HepG2 (cell line): ENCODE measurements at regions not wholly inside any gene's neighbourhood (a gene's known extent, or its start where the extent isn't known, plus 50 kb on each side); places are given as distances from the start of the nearest gene placed in this dataset.

Experiments
- ARHGAP35 ChIP-seq: sonication (generic); formaldehyde crosslinking; IDR thresholded peaks from 2 replicates; pipeline ENCODE4 v1.9.0; 2022; ENCODE audit warnings: mild to moderate bottlenecking, inconsistent platforms, moderate library complexity, missing genetic modification reagents, borderline replicate concordance
- ERF ChIP-seq: IDR thresholded peaks from 2 replicates; pipeline ENCODE4 v1.6.1; 2018; ENCODE audit warnings: missing biosample characterization, missing genetic modification reagents
- GATAD2A ChIP-seq: IDR thresholded peaks from 2 replicates; pipeline ENCODE4 v1.6.1; 2016
- JUNB ChIP-seq: sonication (generic); formaldehyde crosslinking; IDR thresholded peaks from 2 replicates; pipeline ENCODE4 v1.8.0; 2022; ENCODE audit warnings: missing genetic modification reagents, mild to moderate bottlenecking, borderline replicate concordance
- NBN ChIP-seq: fragments of 450-650 bp; conservative IDR thresholded peaks from 2 replicates; pipeline ENCODE4 v1.6.1; 2017
- PRDM10 ChIP-seq: sonication (generic); formaldehyde crosslinking; IDR thresholded peaks from 2 replicates; pipeline ENCODE4 v1.4.0; 2020; ENCODE audit warnings: low read depth, missing genetic modification reagents
- SATB2 ChIP-seq: sonication (generic); formaldehyde crosslinking; IDR thresholded peaks from 2 replicates; pipeline ENCODE4 v1.5.0; 2020; ENCODE audit warnings: missing genetic modification reagents
- SRSF4 ChIP-seq: fragments of 200-400 bp; formaldehyde crosslinking; IDR thresholded peaks from one replicate; pipeline ENCODE4 v1.6.1; 2018; ENCODE audit warnings: mild to moderate bottlenecking, low read depth, low read length, moderate library complexity; ENCODE audit not compliant: poor library complexity, severe bottlenecking
- TFDP2 ChIP-seq: sonication (generic); formaldehyde crosslinking; IDR thresholded peaks from 2 replicates; pipeline ENCODE4 v1.4.0; 2020; ENCODE audit warnings: missing genetic modification reagents
- ZBTB7B ChIP-seq: sonication (generic); formaldehyde crosslinking; IDR thresholded peaks from 2 replicates; pipeline ENCODE4 v1.4.0; 2020; ENCODE audit warnings: missing genetic modification reagents
- ZNF234 ChIP-seq: sonication (generic); formaldehyde crosslinking; conservative IDR thresholded peaks from 2 replicates; pipeline ENCODE4 v1.5.1; 2020; ENCODE audit warnings: mild to moderate bottlenecking, missing genetic modification reagents
- ZNF414 ChIP-seq: sonication (generic); formaldehyde crosslinking; IDR thresholded peaks from 2 replicates; pipeline ENCODE4 v1.5.0; 2020; ENCODE audit warnings: missing genetic modification reagents
- ZNF572 ChIP-seq: sonication (generic); formaldehyde crosslinking; IDR thresholded peaks from 2 replicates; pipeline ENCODE4 v1.5.1; 2020; ENCODE audit warnings: mild to moderate bottlenecking, missing genetic modification reagents
- ZNF607 ChIP-seq: sonication (generic); formaldehyde crosslinking; IDR thresholded peaks from 2 replicates; pipeline ENCODE4 v1.5.1; 2020; ENCODE audit warnings: missing genetic modification reagents, mild to moderate bottlenecking, borderline replicate concordance
- ZNF780A ChIP-seq: sonication (generic); formaldehyde crosslinking; IDR thresholded peaks from 2 replicates; pipeline ENCODE4 v1.8.0; 2022; ENCODE audit warnings: mild to moderate bottlenecking, missing genetic modification reagents, moderate library complexity
- ZNF83 ChIP-seq: sonication (generic); formaldehyde crosslinking; IDR thresholded peaks from 2 replicates; pipeline ENCODE4 v1.4.0; 2020; ENCODE audit warnings: missing genetic modification reagents, mild to moderate bottlenecking, borderline replicate concordance
- TF ChIP-seq, protein P1 (sequence below): sonication (generic); formaldehyde crosslinking; IDR thresholded peaks from 2 replicates; pipeline ENCODE4 v1.8.1; 2023; ENCODE audit warnings: mild to moderate bottlenecking, moderate library complexity, missing genetic modification reagents
- TF ChIP-seq, protein P2 (sequence below), 2 experiments: fragments of 450-650 bp in 1 of 2; sonication (generic) in 1 of 2; formaldehyde crosslinking; IDR thresholded peaks; 2 replicates each; pipeline versions ENCODE4 v1.5.0 to v1.8.0; 2020 to 2022; ENCODE audit warnings: mild to moderate bottlenecking in 1 of 2, missing genetic modification reagents in 1 of 2
- TF ChIP-seq, protein P3 (sequence below): IDR thresholded peaks from 2 replicates; pipeline ENCODE4 v1.6.1; 2016; ENCODE audit warnings: low read depth, borderline replicate concordance
- TF ChIP-seq, protein P4 (sequence below): sonication (generic); formaldehyde crosslinking; IDR thresholded peaks from 2 replicates; pipeline ENCODE4 v1.8.1; 2023; ENCODE audit warnings: missing genetic modification reagents, mild to moderate bottlenecking, borderline replicate concordance

- TF ChIP-seq, protein P1, sequence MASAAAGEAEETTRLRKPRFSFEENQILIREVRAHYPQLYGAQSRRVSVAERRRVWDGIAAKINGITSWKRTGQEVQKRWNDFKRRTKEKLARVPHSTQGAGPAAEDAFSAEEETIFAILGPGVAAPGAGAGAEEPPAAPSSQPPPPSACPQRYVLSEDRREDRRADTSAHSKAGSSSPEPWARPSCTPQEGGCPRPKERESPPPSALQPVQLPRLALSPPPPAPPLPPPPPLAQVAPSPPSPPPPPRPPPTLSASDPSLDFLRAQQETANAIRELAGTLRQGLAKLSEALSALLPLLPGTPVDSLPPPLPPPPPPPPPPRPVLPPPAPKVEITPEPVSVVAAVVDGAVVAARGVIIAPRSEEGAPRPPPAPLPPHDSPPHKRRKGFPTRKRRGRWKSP (CRISPR knock-in tag), result peak; percentile 79; the same call in 1 of the 2 replicates
- TF ChIP-seq ZNF607 (CRISPR knock-in tag), result peak; percentile 66; the same call in 1 of the 2 replicates
- TF ChIP-seq ZBTB7B, result peak; percentile 99
- TF ChIP-seq, protein P2, sequence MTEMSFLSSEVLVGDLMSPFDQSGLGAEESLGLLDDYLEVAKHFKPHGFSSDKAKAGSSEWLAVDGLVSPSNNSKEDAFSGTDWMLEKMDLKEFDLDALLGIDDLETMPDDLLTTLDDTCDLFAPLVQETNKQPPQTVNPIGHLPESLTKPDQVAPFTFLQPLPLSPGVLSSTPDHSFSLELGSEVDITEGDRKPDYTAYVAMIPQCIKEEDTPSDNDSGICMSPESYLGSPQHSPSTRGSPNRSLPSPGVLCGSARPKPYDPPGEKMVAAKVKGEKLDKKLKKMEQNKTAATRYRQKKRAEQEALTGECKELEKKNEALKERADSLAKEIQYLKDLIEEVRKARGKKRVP (CRISPR knock-in tag; IDR thresholded peaks at IDR 0.05), result peak in 1 of 2 experiments; percentile 62; a peak in 2 of 4 replicates
- no peak for TF ChIP-seq ZNF780A (CRISPR knock-in tag)
- peak; percentile 99 for TF ChIP-seq GATAD2A (CRISPR knock-in tag)
- peak; percentile 97 for TF ChIP-seq ZNF414
- no peak for TF ChIP-seq JUNB (CRISPR knock-in tag)
- TF ChIP-seq, protein P3, sequence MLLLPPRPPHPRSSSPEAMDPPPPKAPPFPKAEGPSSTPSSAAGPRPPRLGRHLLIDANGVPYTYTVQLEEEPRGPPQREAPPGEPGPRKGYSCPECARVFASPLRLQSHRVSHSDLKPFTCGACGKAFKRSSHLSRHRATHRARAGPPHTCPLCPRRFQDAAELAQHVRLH (CRISPR knock-in tag), result peak; percentile 97; the same call in 1 of the 2 replicates
- TF ChIP-seq PRDM10 (CRISPR knock-in tag), result peak; percentile 90
- TF ChIP-seq, protein P4, sequence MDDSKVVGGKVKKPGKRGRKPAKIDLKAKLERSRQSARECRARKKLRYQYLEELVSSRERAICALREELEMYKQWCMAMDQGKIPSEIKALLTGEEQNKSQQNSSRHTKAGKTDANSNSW (CRISPR knock-in tag), result no peak
- TF ChIP-seq SATB2 (CRISPR knock-in tag), result no peak; the same call in none of the 2 replicates
- TF ChIP-seq TFDP2 (CRISPR knock-in tag), result peak; percentile 47; the same call in 1 of the 2 replicates
- no peak for TF ChIP-seq NBN
- no peak for TF ChIP-seq ZNF572 (CRISPR knock-in tag)
- peak; percentile 70 for TF ChIP-seq ARHGAP35 (CRISPR knock-in tag)
- TF ChIP-seq ZNF234 (CRISPR knock-in tag), result no peak
- TF ChIP-seq SRSF4, result no peak
- peak; percentile 96 for TF ChIP-seq ERF (CRISPR knock-in tag)
- TF ChIP-seq ZNF83 (CRISPR knock-in tag), result no peak
Observed at GRCh38 chr1:213371847-213372619, 321.0 kb downstream of the RPS6KC1 start (continued).
